Gastrocnemius medialis (tissue), 4 donors: ENCODE measurements at regions not wholly inside any gene's neighbourhood (a gene's known extent, or its start where the extent isn't known, plus 50 kb on each side); places are given as distances from the start of the nearest gene placed in this dataset.

Experiments
- POLR2A ChIP-seq, 2 donors: fragments of 450-650 bp; IDR thresholded peaks; one replicate each; pipeline ENCODE4 v1.6.1; 2017; ENCODE audit warnings: antibody characterized with exemption in 2 of 2, mild to moderate bottlenecking in 2 of 2, moderate library complexity in 2 of 2
- TF ChIP-seq, protein P1 (sequence below), 5 experiments: fragments of 450-650 bp in 3 of 5; fragments of 200-600 bp in 2 of 5; sonication (generic) in 2 of 5; IDR thresholded peaks in 4 of 5; conservative IDR thresholded peaks in 1 of 5; 1 replicate in 4 of 5; 2 replicates in 1 of 5; pipeline ENCODE4 v1.5.1; 2016 to 2019; ENCODE audit warnings: antibody characterized with exemption in 5 of 5, mild to moderate bottlenecking in 3 of 5, moderate library complexity in 3 of 5

GRCh38 chr3:189530822-189531221 lies 100.4 kb upstream of the TP63 start:
- TF ChIP-seq, protein P1, sequence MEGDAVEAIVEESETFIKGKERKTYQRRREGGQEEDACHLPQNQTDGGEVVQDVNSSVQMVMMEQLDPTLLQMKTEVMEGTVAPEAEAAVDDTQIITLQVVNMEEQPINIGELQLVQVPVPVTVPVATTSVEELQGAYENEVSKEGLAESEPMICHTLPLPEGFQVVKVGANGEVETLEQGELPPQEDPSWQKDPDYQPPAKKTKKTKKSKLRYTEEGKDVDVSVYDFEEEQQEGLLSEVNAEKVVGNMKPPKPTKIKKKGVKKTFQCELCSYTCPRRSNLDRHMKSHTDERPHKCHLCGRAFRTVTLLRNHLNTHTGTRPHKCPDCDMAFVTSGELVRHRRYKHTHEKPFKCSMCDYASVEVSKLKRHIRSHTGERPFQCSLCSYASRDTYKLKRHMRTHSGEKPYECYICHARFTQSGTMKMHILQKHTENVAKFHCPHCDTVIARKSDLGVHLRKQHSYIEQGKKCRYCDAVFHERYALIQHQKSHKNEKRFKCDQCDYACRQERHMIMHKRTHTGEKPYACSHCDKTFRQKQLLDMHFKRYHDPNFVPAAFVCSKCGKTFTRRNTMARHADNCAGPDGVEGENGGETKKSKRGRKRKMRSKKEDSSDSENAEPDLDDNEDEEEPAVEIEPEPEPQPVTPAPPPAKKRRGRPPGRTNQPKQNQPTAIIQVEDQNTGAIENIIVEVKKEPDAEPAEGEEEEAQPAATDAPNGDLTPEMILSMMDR (IDR thresholded peaks at IDR 0.05 in 4 of 5, conservative IDR thresholded peaks at IDR 0.05 in 1 of 5), result no peak
- TF ChIP-seq POLR2A (IDR thresholded peaks at IDR 0.05), result no peak
